Stimulated activated naive CD8-positive, alpha-beta T cell treated with anti-CD3 and anti-CD28 coated beads, Interleukin-15, amount 100 ng/mL, for 72 hours (primary cell): ENCODE measurements at regions not wholly inside any gene's neighbourhood (a gene's known extent, or its start where the extent isn't known, plus 50 kb on each side); places are given as distances from the start of the nearest gene placed in this dataset.

ENCODE experiments used
- ATAC-seq: fragments of 150-1000 bp; cut with Tn5 transposase; 2 replicates; pipeline ENCODE4 v1.10.0; 2021; ENCODE audit warnings: mild to moderate bottlenecking, moderate library complexity
- DNase-seq, 2 donors: peaks; one replicate each; pipeline ENCODE4 v3.0.0; 2021 to 2022
- H3K27ac Mint-ChIP-seq, 2 donors: one replicate each; pipeline ENCODE4 v1.8.0; 2022; ENCODE audit warnings: mild to moderate bottlenecking in 2 of 2, mixed read lengths in 2 of 2, moderate library complexity in 2 of 2
- H3K27me3 Mint-ChIP-seq: one replicate; pipeline ENCODE4 v1.8.0; 2022; ENCODE audit warnings: mixed read lengths
- H3K4me1 Mint-ChIP-seq: one replicate; pipeline ENCODE4 v1.8.0; 2022; ENCODE audit warnings: mild to moderate bottlenecking, mixed read lengths
- H3K4me3 Mint-ChIP-seq, 2 donors: one replicate each; pipeline ENCODE4 v1.8.0; 2022; ENCODE audit warnings: mild to moderate bottlenecking in 2 of 2, mixed read lengths in 2 of 2, moderate library complexity in 1 of 2
- H3K9me3 Mint-ChIP-seq, 2 donors: one replicate each; pipeline ENCODE4 v1.8.0; 2022; ENCODE audit warnings: mixed read lengths in 2 of 2

DNA sequence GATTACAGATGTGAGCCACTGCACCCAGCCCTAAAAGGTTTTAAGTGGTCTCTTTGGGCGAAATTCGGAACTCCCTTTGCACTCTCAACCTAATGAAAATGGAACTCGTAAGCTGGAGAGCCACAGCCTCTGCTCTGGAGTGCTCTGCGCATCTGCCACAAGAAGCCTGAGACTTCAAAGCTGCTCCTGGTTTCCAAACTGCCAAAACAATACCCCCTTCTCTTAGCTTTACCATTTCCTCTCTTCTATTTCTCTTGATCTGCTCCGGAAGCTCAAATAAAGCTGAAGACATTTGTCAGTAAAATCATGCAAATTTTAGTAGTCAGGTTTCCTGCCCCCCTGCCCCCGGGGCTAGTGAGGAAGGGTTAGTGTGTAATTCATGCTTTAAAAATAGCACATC is 312.7 kb downstream of the MFSD1 start:
- ATAC-seq (no peak), DNase-seq (no peak)
- no peak overlapping the region for H3K27ac Mint-ChIP-seq
- no peak overlapping the region for H3K4me3 Mint-ChIP-seq
- H3K4me1 Mint-ChIP-seq, result no peaks in the 10 kb centered on the region
- peaks cover 8% of the 10 kb centered on the region for H3K27me3 Mint-ChIP-seq
- peaks cover 0 to 7% of the 10 kb centered on the region in 2 donors for H3K9me3 Mint-ChIP-seq

DNA sequence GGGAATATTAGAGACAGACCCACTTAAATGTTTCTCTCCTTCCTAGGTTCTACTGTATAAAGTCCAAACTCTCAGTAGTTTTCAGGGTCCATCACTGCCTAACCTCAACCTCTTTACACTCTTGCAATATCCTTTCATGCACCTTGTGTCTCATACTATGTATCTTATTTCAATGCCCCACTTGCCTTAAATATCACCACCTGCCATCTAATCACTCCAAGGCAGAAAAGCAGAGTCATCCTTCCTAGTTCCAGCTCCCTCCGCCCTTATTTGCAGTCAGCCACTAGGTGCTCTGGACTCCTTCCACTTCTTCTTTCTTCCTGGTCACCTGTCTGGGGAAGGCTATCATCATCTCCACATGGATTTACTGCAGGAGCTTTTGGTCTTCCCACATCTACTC is 322.0 kb downstream of the MFSD1 start:
- Mint-ChIP-seq H3K9me3 (peaks cover 5 to 8% of the 10 kb centered on the region in 2 donors), H3K27ac (no peak overlapping the region), H3K27me3 (no peaks in the 10 kb centered on the region), H3K4me1 (no peaks in the 10 kb centered on the region), H3K4me3 (no peak overlapping the region)
- ATAC-seq, result no peak
- no peak for DNase-seq

DNA sequence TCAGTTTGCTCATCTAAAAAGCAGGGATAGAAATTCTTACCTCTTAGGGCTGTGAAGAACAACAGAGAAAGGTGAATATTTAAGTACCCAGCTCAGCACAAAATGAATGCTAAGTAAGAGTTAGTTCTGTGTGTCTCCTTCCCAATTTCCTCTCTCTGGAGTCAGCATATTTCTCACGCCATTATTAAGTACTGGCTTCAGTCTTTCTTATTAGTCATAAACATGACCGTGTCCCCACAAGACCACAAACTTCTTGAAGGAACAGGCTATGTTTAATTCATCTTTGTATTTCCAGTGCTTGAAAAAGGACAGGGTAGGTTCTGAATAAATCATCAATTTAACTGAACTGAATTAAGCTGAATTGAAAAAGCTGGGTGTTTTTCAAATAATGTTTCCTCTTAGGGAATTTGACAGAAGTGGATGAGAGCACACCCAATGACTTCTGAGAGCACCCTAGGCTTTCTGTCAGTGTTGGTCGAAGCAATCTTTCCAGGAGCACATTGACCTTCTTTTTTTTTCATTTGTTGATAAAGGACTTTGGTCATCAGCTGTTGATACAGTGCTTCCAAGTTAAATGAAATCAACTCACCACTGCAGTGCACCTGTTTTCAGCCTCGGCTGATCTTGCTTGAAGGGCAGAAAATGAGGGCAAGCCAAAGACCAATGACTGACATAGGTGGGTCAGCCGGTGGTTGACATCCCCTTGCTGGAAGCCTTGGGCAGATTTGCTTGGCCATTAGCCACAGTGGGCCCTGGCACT is 324.6 kb downstream of the MFSD1 start:
- no peak overlapping the region for H3K27ac Mint-ChIP-seq
- no peak for ATAC-seq
- H3K9me3 Mint-ChIP-seq, result peaks cover 5 to 8% of the 10 kb centered on the region in 2 donors
- no peak overlapping the region for H3K4me3 Mint-ChIP-seq
- no peak for DNase-seq
- H3K4me1 Mint-ChIP-seq, result no peaks in the 10 kb centered on the region
- no peaks in the 10 kb centered on the region for H3K27me3 Mint-ChIP-seq

GRCh38 chr3:159127021-159127392 is 325.2 kb downstream of the MFSD1 start:
- ATAC-seq (no peak), DNase-seq (no peak)
- no peak overlapping the region for H3K27ac Mint-ChIP-seq
- peaks cover 5 to 8% of the 10 kb centered on the region in 2 donors for H3K9me3 Mint-ChIP-seq
- H3K4me1 Mint-ChIP-seq, result no peaks in the 10 kb centered on the region
- no peak overlapping the region for H3K4me3 Mint-ChIP-seq
- no peaks in the 10 kb centered on the region for H3K27me3 Mint-ChIP-seq

DNA sequence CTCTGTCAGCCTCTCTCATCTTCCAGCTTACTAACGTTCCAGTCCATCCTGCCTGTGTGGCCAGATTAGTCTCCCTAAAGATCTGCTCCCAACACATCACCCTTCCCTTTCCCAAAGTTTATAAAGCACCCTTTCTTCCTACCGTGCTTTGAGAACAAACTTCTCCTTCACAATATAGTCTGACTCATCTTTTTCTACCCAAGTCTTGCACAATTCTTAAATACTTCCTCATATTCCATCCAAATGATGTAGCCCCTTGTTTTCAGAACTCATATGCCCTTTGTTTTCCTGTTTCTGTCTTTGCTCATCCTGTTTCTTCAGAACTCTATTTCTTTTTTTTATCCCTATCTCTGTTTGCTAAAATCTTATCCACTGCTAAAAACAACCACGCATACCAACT is 326.8 kb downstream of the MFSD1 start:
- no peak overlapping the region for H3K4me3 Mint-ChIP-seq
- ATAC-seq, result no peak
- no peaks in the 10 kb centered on the region for H3K4me1 Mint-ChIP-seq
- H3K27ac Mint-ChIP-seq, result no peak overlapping the region
- peaks cover 5 to 7% of the 10 kb centered on the region in 2 donors for H3K9me3 Mint-ChIP-seq
- no peaks in the 10 kb centered on the region for H3K27me3 Mint-ChIP-seq
- no peak for DNase-seq

GRCh38 chr3:159130108-159130507 is 328.3 kb downstream of the MFSD1 start:
- H3K27me3 Mint-ChIP-seq, result no peaks in the 10 kb centered on the region
- H3K27ac Mint-ChIP-seq, result no peak overlapping the region
- peaks cover 0 to 5% of the 10 kb centered on the region in 2 donors for H3K9me3 Mint-ChIP-seq
- H3K4me3 Mint-ChIP-seq, result no peak overlapping the region
- DNase-seq (no peak), ATAC-seq (no peak)
- H3K4me1 Mint-ChIP-seq, result no peaks in the 10 kb centered on the region

DNA sequence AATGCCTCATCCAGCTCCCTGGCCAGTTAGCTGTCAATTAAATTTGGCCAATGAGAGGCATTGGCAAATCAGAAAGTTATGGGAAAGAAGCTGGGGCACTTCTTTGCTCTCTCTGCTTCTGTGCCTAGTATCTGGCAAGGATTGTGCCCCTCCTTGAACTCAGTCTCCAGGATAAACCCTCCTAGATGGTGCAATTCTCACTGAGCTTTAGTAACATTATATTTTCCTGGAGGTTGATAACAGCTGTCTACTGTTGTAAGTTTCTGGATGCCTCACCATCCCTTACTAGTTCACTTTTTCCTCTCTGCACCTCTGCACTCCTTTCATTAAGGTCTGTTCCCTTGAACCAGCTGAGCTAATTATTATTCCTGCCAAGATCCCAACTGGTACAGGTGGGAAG is 329.5 kb downstream of the MFSD1 start:
- Mint-ChIP-seq H3K4me3 (no peak overlapping the region), H3K9me3 (peaks cover 0 to 5% of the 10 kb centered on the region in 2 donors), H3K27ac (no peak overlapping the region), H3K4me1 (no peaks in the 10 kb centered on the region), H3K27me3 (no peaks in the 10 kb centered on the region)
- no peak for ATAC-seq
- no peak for DNase-seq

DNA sequence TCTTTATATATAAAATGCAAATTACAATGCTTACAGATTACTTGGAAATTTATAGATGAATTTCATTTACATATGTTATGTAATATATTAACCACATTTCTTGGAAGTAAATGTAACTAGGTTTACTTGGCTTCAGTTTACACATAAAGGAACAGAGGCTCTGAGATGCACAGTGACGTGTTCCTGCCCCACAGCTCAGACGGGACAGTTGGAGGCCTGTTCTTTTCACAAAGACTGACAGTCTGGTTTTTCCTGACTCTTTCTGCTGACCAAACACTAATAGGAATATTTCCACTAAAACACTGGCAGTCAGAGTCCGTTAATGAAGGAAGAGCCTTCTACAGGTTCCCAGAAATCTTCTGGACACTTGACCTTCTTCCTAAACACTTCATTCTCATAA is 336.1 kb downstream of the MFSD1 start:
- DNase-seq, result no peak
- Mint-ChIP-seq H3K4me3 (no peak overlapping the region), H3K9me3 (no peaks in the 10 kb centered on the region), H3K27me3 (no peaks in the 10 kb centered on the region), H3K27ac (no peak overlapping the region), H3K4me1 (no peaks in the 10 kb centered on the region)
- ATAC-seq, result no peak

DNA sequence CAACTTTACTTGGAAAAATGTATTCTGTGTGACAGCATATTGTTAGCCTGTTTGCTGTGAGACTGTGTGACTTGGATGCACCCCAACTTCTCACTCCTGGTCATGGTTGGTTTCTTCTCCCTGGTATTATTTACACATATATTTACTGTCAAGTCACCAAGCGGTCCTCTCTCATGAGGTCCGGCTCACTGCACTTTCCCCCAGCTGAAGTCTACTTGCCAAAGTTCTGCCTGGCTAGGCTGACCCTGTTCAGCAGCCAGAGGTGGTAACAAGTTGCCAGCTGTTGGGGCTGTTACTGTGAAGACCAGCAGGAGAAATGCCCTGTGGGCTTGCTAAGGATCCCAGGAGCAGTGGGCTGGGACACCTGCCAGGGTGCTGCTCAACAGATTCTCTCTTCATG is 337.5 kb downstream of the MFSD1 start:
- DNase-seq (no peak), ATAC-seq (no peak)
- Mint-ChIP-seq H3K4me3 (no peak overlapping the region), H3K9me3 (no peaks in the 10 kb centered on the region), H3K27ac (no peak overlapping the region), H3K4me1 (no peaks in the 10 kb centered on the region), H3K27me3 (no peaks in the 10 kb centered on the region)

GRCh38 chr3:159144472-159144871 is 342.6 kb downstream of the MFSD1 start:
- Mint-ChIP-seq H3K4me3 (no peak overlapping the region), H3K9me3 (peaks cover 0 to 8% of the 10 kb centered on the region in 2 donors), H3K27ac (no peak overlapping the region), H3K27me3 (no peaks in the 10 kb centered on the region), H3K4me1 (no peaks in the 10 kb centered on the region)
- ATAC-seq (no peak), DNase-seq (no peak)

DNA sequence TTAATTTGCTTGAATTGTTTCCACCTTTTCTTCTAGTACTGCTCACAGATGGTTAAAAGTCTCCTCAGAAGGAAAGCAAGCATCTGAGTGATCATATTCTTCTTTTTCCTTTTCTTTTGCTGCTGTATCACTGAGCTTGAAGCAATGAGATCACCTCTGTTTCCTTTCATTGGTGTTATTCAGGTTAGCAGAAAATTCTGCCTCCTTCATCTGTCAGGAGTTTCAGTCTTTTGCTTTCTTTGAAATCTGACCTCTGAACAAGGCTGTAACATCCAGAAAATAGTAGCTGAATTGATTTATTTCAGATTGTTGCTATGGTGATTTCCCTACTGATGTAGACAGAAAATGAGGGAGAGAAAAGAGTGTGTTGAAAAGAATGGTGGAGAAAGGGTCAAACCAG is 343.0 kb downstream of the MFSD1 start:
- Mint-ChIP-seq H3K27me3 (no peaks in the 10 kb centered on the region), H3K4me3 (no peak overlapping the region), H3K9me3 (peaks cover 0 to 8% of the 10 kb centered on the region in 2 donors), H3K4me1 (no peaks in the 10 kb centered on the region), H3K27ac (no peak overlapping the region)
- DNase-seq (no peak), ATAC-seq (no peak)

DNA sequence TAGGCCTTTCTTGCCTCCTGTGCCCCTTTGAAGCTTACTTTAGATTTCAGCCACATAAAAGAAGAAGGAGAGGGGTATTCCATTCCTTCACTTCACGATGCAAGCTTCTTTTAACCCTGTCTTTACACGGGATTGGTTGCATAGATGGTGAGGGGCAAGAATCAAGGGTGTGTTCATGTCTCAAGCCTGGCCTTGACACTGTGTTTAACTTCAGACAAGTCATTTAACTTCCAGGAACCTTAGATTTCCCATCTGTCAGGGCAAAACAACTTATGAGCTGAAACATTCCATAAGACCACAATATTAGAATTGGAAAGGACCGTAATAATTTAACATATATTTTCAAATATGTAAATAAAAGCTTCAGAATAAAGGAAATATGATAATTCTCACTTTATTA is 344.5 kb downstream of the MFSD1 start:
- Mint-ChIP-seq H3K27ac (no peak overlapping the region), H3K27me3 (no peaks in the 10 kb centered on the region), H3K4me3 (no peak overlapping the region), H3K4me1 (no peaks in the 10 kb centered on the region), H3K9me3 (peaks cover 0 to 8% of the 10 kb centered on the region in 2 donors)
- DNase-seq (no peak), ATAC-seq (no peak)

DNA sequence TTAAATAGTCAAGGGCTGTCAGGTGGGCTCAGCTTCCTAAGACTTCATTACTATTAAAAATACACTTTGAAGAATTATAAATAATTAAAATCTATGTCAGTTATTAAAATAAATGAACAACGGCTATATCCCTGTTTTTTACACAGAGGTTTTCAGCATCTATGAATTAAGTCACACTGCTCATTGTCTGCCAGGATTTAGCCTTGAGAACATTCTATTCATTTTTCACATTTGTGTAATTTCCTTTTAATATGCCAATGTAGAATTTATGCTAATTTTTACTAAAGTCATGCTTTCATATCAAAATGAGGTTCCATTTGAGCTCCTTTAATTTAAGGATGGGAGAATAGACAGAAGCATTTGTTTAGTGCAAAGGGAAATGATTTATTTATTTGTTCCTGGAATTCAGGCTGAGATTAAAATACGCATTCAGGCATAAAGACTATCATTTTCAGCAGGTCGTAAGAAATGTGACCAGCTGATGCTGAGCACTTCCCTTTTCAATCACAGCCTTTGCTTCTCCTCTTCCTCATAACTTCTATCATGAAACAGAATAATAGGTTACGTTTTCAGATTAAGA is 345.1 kb downstream of the MFSD1 start:
- Mint-ChIP-seq H3K27me3 (no peaks in the 10 kb centered on the region), H3K27ac (no peak overlapping the region), H3K4me1 (no peaks in the 10 kb centered on the region), H3K9me3 (peaks cover 0 to 8% of the 10 kb centered on the region in 2 donors), H3K4me3 (no peak overlapping the region)
- no peak for ATAC-seq
- no peak for DNase-seq

- no peak overlapping the region for H3K4me3 Mint-ChIP-seq
- ATAC-seq (no peak), DNase-seq (no peak)
- H3K27ac Mint-ChIP-seq, result no peak overlapping the region
- no peaks in the 10 kb centered on the region for H3K27me3 Mint-ChIP-seq
- no peaks in the 10 kb centered on the region for H3K4me1 Mint-ChIP-seq
- peaks cover 0 to 8% of the 10 kb centered on the region in 2 donors for H3K9me3 Mint-ChIP-seq
Measured at GRCh38 chr3:159147813-159148212, 346.0 kb downstream of the MFSD1 start.

DNA sequence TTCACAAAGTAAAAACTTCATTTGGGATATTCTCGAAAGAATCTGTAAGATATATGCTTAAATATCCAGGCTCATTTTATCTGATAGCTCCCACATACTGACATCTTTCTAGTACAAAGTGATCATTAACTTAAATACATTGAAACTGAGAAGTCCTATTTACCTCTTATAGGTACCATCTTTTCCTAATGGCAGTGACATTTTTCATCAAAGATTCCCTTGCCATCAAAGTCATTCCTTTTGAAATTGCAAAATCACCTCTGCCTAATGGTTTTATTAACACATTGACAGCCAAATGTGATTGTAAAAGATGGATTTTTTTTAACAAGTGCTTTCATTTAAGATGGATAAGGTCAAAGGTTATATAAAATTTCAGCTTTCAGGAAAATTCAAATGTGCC is 346.6 kb downstream of the MFSD1 start:
- ATAC-seq (no peak), DNase-seq (no peak)
- Mint-ChIP-seq H3K9me3 (peaks cover 0 to 8% of the 10 kb centered on the region in 2 donors), H3K4me3 (no peak overlapping the region), H3K4me1 (no peaks in the 10 kb centered on the region), H3K27me3 (no peaks in the 10 kb centered on the region), H3K27ac (no peak overlapping the region)

DNA sequence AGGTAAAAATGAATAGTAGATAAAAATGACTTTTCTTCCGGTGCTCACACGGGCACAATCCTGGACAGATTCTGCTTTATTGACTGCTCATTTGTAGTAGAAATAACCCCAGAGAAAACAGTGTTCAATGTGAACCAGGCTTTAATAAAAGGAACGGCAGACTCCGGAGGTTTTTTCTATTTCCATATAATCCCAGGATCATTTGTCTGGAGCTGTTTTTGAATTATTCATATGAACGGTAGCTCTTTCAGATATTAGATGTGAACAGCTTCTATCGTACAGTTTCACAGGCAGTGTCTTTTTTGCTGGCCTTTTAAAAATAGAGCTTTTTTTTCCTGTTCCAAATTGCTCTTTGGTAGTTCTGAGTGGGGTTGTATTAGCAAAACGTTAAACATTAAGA is 347.3 kb downstream of the MFSD1 start:
- no peak overlapping the region for H3K4me3 Mint-ChIP-seq
- no peak for DNase-seq
- peaks cover 0 to 8% of the 10 kb centered on the region in 2 donors for H3K9me3 Mint-ChIP-seq
- no peaks in the 10 kb centered on the region for H3K4me1 Mint-ChIP-seq
- no peaks in the 10 kb centered on the region for H3K27me3 Mint-ChIP-seq
- no peak for ATAC-seq
- H3K27ac Mint-ChIP-seq, result no peak overlapping the region

DNA sequence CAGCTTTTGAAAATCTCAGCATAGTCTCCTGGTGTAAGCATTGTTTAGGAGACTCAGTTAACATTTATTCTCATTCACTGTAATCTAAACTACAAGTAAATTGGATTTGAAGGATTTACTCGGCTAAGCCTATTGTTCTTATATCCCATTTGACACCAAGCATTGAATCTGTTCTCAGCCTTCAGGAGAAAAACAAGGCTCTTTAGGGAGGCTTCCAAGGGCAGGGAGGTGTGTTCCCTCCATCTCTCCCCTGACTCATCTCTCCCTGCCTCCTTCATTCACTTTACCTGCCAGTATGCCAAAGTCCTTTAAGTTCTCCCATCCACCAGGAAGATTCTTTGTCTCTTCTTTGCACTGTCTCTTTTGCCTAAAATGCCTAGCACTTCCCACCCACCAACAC is 347.8 kb downstream of the MFSD1 start:
- Mint-ChIP-seq H3K9me3 (peaks cover 0 to 5% of the 10 kb centered on the region in 2 donors), H3K27me3 (no peaks in the 10 kb centered on the region), H3K4me1 (no peaks in the 10 kb centered on the region), H3K27ac (no peak overlapping the region), H3K4me3 (no peak overlapping the region)
- DNase-seq, result no peak
- ATAC-seq, result no peak
